ENCODE measurements at regions not wholly inside any gene's neighbourhood (a gene's known extent, or its start where the extent isn't known, plus 50 kb on each side); places are given as distances from the start of the nearest gene placed in this dataset.
"Not testable (repeated sequence)": the region's sequence is repeated elsewhere in the genome, so short reads cannot be mapped to it uniquely, and the experiment has no call there.

GRCh38 chr12:68438601-68439000 is 106.4 kb upstream of the MDM1 start:
- Histone ChIP-seq H3K4me3 (ENCODE audit: extremely low read depth, insufficient read depth, low read length, poor library complexity, severe bottlenecking) (no peak overlapping the region), H3K4me1 (ENCODE audit: control insufficient read depth, insufficient read depth, low read length, poor library complexity, severe bottlenecking) (peaks cover 27% of the 10 kb centered on the region), H3K27ac (ENCODE audit: low read depth, low read length, severe bottlenecking) (no peak overlapping the region), H3K36me3 (ENCODE audit: control insufficient read depth, insufficient read depth, low read length) (no peaks in the 10 kb centered on the region), H3K9me3 (ENCODE audit: control insufficient read depth, low read length) (peaks cover 8% of the 10 kb centered on the region)
- WGBS, 2 experiments (ENCODE audit: insufficient coverage in 2 of 2), result 60% methylated on average over 1 of the region's 3 CpGs; no CpG with 5 or more reads in 1 of the 2 experiments

- 93 to 100% methylated on average over 1 to 2 of the region's 4 CpGs for WGBS, 2 experiments (ENCODE audit: insufficient coverage in 2 of 2)
- Histone ChIP-seq H3K27ac (ENCODE audit: low read depth, low read length, severe bottlenecking) (peak overlapping the region; percentile 73), H3K36me3 (ENCODE audit: control insufficient read depth, insufficient read depth, low read length) (no peaks in the 10 kb centered on the region), H3K4me1 (ENCODE audit: control insufficient read depth, insufficient read depth, low read length, poor library complexity, severe bottlenecking) (peaks cover 27% of the 10 kb centered on the region), H3K9me3 (ENCODE audit: control insufficient read depth, low read length) (peaks cover 8% of the 10 kb centered on the region), H3K4me3 (ENCODE audit: extremely low read depth, insufficient read depth, low read length, poor library complexity, severe bottlenecking) (no peak overlapping the region)
Measured at GRCh38 chr12:68439368-68440045, 107.3 kb upstream of the MDM1 start.

GRCh38 chr12:68440068-68440581 is 108.0 kb upstream of the MDM1 start:
- WGBS, 2 experiments (ENCODE audit: insufficient coverage in 2 of 2), result 82 to 100% methylated on average over 2 of the region's 5 CpGs

GRCh38 chr12:68441167-68441566 is 109.0 kb upstream of the MDM1 start:
- 89% methylated on average over 1 of the region's 1 CpG; no CpG with 5 or more reads in 1 of the 2 experiments for whole genome bisulfite sequencing, 2 experiments (ENCODE audit: insufficient coverage in 2 of 2)
- peaks cover 27% of the 10 kb centered on the region for H3K4me1 ChIP-seq (ENCODE audit: control insufficient read depth, insufficient read depth, low read length, poor library complexity, severe bottlenecking)
- no peak overlapping the region for H3K4me3 ChIP-seq (ENCODE audit: extremely low read depth, insufficient read depth, low read length, poor library complexity, severe bottlenecking)
- H3K9me3 ChIP-seq (ENCODE audit: control insufficient read depth, low read length), result peaks cover 4% of the 10 kb centered on the region
- H3K27ac ChIP-seq (ENCODE audit: low read depth, low read length, severe bottlenecking), result no peak overlapping the region
- no peaks in the 10 kb centered on the region for H3K36me3 ChIP-seq (ENCODE audit: control insufficient read depth, insufficient read depth, low read length)

More at GRCh38 chr12:68440068-68440581, 108.0 kb upstream of the MDM1 start:
- H3K4me1 ChIP-seq (ENCODE audit: control insufficient read depth, insufficient read depth, low read length, poor library complexity, severe bottlenecking), result peaks cover 27% of the 10 kb centered on the region
- H3K36me3 ChIP-seq (ENCODE audit: control insufficient read depth, insufficient read depth, low read length), result no peaks in the 10 kb centered on the region
- no peak overlapping the region for H3K4me3 ChIP-seq (ENCODE audit: extremely low read depth, insufficient read depth, low read length, poor library complexity, severe bottlenecking)
- peaks cover 8% of the 10 kb centered on the region for H3K9me3 ChIP-seq (ENCODE audit: control insufficient read depth, low read length)
- peak overlapping the region; percentile 73 for H3K27ac ChIP-seq (ENCODE audit: low read depth, low read length, severe bottlenecking)

- H3K27ac ChIP-seq (ENCODE audit: low read depth, low read length, severe bottlenecking); H3K36me3 ChIP-seq (ENCODE audit: control insufficient read depth, insufficient read depth, low read length); H3K4me3 ChIP-seq (ENCODE audit: extremely low read depth, insufficient read depth, low read length, poor library complexity, severe bottlenecking); H3K9me3 ChIP-seq (ENCODE audit: control insufficient read depth, low read length): not testable (repeated sequence)
- peaks cover 39% of the 10 kb centered on the region for H3K4me1 ChIP-seq (ENCODE audit: control insufficient read depth, insufficient read depth, low read length, poor library complexity, severe bottlenecking)
- 86 to 93% methylated on average over 1 to 3 of the region's 3 CpGs for WGBS, 2 experiments (ENCODE audit: insufficient coverage in 2 of 2)
Measured at GRCh38 chr12:68442353-68442972, 110.3 kb upstream of the MDM1 start.

- WGBS, 2 experiments (ENCODE audit: insufficient coverage in 2 of 2), result 92% methylated on average over 2 of the region's 2 CpGs; no CpG with 5 or more reads in 1 of the 2 experiments
- not testable (repeated sequence) for H3K36me3 ChIP-seq (ENCODE audit: control insufficient read depth, insufficient read depth, low read length); H3K4me3 ChIP-seq (ENCODE audit: extremely low read depth, insufficient read depth, low read length, poor library complexity, severe bottlenecking); H3K27ac ChIP-seq (ENCODE audit: low read depth, low read length, severe bottlenecking); H3K9me3 ChIP-seq (ENCODE audit: control insufficient read depth, low read length)
- H3K4me1 ChIP-seq (ENCODE audit: control insufficient read depth, insufficient read depth, low read length, poor library complexity, severe bottlenecking), result peaks cover 34% of the 10 kb centered on the region
Measured at GRCh38 chr12:68443695-68444094, 111.5 kb upstream of the MDM1 start.

GRCh38 chr12:68445824-68446223 is 113.7 kb upstream of the MDM1 start:
- Histone ChIP-seq H3K27ac (ENCODE audit: low read depth, low read length, severe bottlenecking) (no peak overlapping the region), H3K36me3 (ENCODE audit: control insufficient read depth, insufficient read depth, low read length) (no peaks in the 10 kb centered on the region), H3K4me3 (ENCODE audit: extremely low read depth, insufficient read depth, low read length, poor library complexity, severe bottlenecking) (no peak overlapping the region), H3K9me3 (ENCODE audit: control insufficient read depth, low read length) (peaks cover 4% of the 10 kb centered on the region), H3K4me1 (ENCODE audit: control insufficient read depth, insufficient read depth, low read length, poor library complexity, severe bottlenecking) (peaks cover 16% of the 10 kb centered on the region)
- WGBS, 2 experiments (ENCODE audit: insufficient coverage in 2 of 2), result 54 to 92% methylated on average over 1 of the region's 1 CpG

GRCh38 chr12:68446384-68446783 is 114.2 kb upstream of the MDM1 start:
- Histone ChIP-seq H3K27ac (ENCODE audit: low read depth, low read length, severe bottlenecking) (no peak overlapping the region), H3K9me3 (ENCODE audit: control insufficient read depth, low read length) (peaks cover 4% of the 10 kb centered on the region), H3K4me1 (ENCODE audit: control insufficient read depth, insufficient read depth, low read length, poor library complexity, severe bottlenecking) (peaks cover 15% of the 10 kb centered on the region), H3K4me3 (ENCODE audit: extremely low read depth, insufficient read depth, low read length, poor library complexity, severe bottlenecking) (no peak overlapping the region), H3K36me3 (ENCODE audit: control insufficient read depth, insufficient read depth, low read length) (no peaks in the 10 kb centered on the region)
- no CpG with 5 or more reads among the region's 1 CpG for WGBS, 2 experiments (ENCODE audit: insufficient coverage in 2 of 2)

GRCh38 chr12:68446901-68447796 is 115.0 kb upstream of the MDM1 start:
- Histone ChIP-seq H3K36me3 (ENCODE audit: control insufficient read depth, insufficient read depth, low read length) (no peaks in the 10 kb centered on the region), H3K27ac (ENCODE audit: low read depth, low read length, severe bottlenecking) (no peak overlapping the region), H3K4me1 (ENCODE audit: control insufficient read depth, insufficient read depth, low read length, poor library complexity, severe bottlenecking) (peaks cover 22% of the 10 kb centered on the region), H3K9me3 (ENCODE audit: control insufficient read depth, low read length) (peaks cover 4% of the 10 kb centered on the region), H3K4me3 (ENCODE audit: extremely low read depth, insufficient read depth, low read length, poor library complexity, severe bottlenecking) (no peak overlapping the region)
- WGBS, 2 experiments (ENCODE audit: insufficient coverage in 2 of 2), result 5 to 9% methylated on average over 3 to 4 of the region's 7 CpGs

- Histone ChIP-seq H3K36me3 (ENCODE audit: control insufficient read depth, insufficient read depth, low read length) (no peaks in the 10 kb centered on the region), H3K4me1 (ENCODE audit: control insufficient read depth, insufficient read depth, low read length, poor library complexity, severe bottlenecking) (peaks cover 23% of the 10 kb centered on the region), H3K27ac (ENCODE audit: low read depth, low read length, severe bottlenecking) (no peak overlapping the region), H3K9me3 (ENCODE audit: control insufficient read depth, low read length) (peaks cover 4% of the 10 kb centered on the region), H3K4me3 (ENCODE audit: extremely low read depth, insufficient read depth, low read length, poor library complexity, severe bottlenecking) (no peak overlapping the region)
- WGBS, 2 experiments (ENCODE audit: insufficient coverage in 2 of 2), result 50 to 77% methylated on average over 1 to 2 of the region's 2 CpGs
Measured at GRCh38 chr12:68447797-68448260, 115.7 kb upstream of the MDM1 start.
